Mucosa of descending colon (tissue), 3 donors: ENCODE measurements at regions not wholly inside any gene's neighbourhood (a gene's known extent, or its start where the extent isn't known, plus 50 kb on each side); places are given as distances from the start of the nearest gene placed in this dataset.

Experiments used
- ATAC-seq: fragments of 200-7000 bp; cut with Tn5 transposase; one replicate; pipeline ENCODE4 v1.9.1; 2020; ENCODE audit warnings: mild to moderate bottlenecking, moderate library complexity
- DNase-seq, 3 donors: peaks; one replicate each; pipeline ENCODE4 v3.0.0-alpha.2; 2020
- H3K36me3 ChIP-seq: fragments of 200-600 bp; one replicate; pipeline ENCODE4 v1.8.0; 2021; ENCODE audit warnings: low read depth, mild to moderate bottlenecking
- H3K4me1 ChIP-seq: fragments of 200-600 bp; one replicate; pipeline ENCODE4 v1.8.0; 2021; ENCODE audit warnings: low read depth, mild to moderate bottlenecking
- H3K4me3 ChIP-seq: fragments of 200-600 bp; one replicate; pipeline ENCODE4 v1.8.0; 2021; ENCODE audit warnings: mild to moderate bottlenecking
- H3K9me3 ChIP-seq: fragments of 200-600 bp; one replicate; pipeline ENCODE4 v1.8.0; 2021; ENCODE audit warnings: mild to moderate bottlenecking
- CTCF ChIP-seq: fragments of 200-600 bp; IDR thresholded peaks from one replicate; pipeline ENCODE4 v1.8.0; 2022; ENCODE audit warnings: antibody characterized with exemption, mild to moderate bottlenecking
- intact Hi-C, 2 donors: fragments of 100-400 bp; cut with DNase I in 1 of 2; cut with micrococcal nuclease in 1 of 2; formaldehyde crosslinking; loops; one replicate each; pipeline versions ENCODE4 v1.11.0 to v1.11.1; 2022; cut with DNase I, micrococcal nuclease
- donor health status: DM: no; HTN: no; CAD: no; lungs with moderate emphysema.
- donor health status: DM: no; HTN: no; CAD: no.
- donor health status: DM: no; HTN: yes; CAD: no.

DNA sequence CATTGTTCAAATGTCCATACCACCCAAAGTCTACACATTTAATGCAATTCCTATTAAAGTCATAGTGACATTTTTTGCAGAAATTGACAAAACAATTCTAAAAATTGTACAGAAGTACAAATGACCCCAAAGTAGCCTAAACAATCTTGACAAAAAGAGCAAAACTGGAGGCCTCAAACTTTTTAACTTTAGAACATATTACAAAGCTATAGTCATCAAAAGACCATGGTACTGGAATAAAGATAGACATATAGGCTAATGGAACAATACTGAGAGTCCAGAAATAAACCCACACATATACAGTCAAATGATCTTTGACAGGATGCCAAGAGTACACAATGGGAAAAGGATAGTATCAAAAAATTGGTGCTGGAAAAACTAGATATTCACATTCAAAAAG, 213.2 kb upstream of the SAMSN1 start:
- Histone ChIP-seq H3K4me1 (no peaks in the 10 kb centered on the region), H3K4me3 (no peak overlapping the region), H3K9me3 (no peaks in the 10 kb centered on the region), H3K36me3 (no peaks in the 10 kb centered on the region)
- TF ChIP-seq CTCF, result no peak
- intact Hi-C loops, result no loop called here
- DNase-seq (no peak), ATAC-seq (no peak)

DNA sequence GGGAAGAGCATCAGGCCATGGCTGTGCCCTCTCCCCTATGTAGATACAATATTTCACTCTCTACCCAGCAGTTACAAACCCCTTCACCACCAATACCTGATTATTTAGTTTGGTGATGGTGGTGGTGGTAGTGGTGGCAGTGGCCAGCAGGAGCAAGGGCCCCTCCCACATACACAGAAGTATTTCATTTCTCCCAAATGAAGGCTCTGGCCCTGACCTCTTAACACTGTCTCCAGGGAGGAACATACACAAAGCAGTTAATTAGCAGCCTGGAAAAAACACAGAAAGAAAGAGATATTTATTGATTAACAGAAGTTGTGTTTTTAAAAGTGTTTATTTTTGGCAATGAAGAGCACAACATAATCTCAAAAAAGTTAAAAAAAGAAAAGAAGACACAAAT, 212.7 kb upstream of the SAMSN1 start:
- H3K9me3 ChIP-seq, result no peaks in the 10 kb centered on the region
- H3K4me3 ChIP-seq, result no peak overlapping the region
- ATAC-seq (no peak), DNase-seq (no peak)
- no peaks in the 10 kb centered on the region for H3K36me3 ChIP-seq
- no peaks in the 10 kb centered on the region for H3K4me1 ChIP-seq
- TF ChIP-seq CTCF, result no peak
- intact Hi-C loops, result no loop called here

DNA sequence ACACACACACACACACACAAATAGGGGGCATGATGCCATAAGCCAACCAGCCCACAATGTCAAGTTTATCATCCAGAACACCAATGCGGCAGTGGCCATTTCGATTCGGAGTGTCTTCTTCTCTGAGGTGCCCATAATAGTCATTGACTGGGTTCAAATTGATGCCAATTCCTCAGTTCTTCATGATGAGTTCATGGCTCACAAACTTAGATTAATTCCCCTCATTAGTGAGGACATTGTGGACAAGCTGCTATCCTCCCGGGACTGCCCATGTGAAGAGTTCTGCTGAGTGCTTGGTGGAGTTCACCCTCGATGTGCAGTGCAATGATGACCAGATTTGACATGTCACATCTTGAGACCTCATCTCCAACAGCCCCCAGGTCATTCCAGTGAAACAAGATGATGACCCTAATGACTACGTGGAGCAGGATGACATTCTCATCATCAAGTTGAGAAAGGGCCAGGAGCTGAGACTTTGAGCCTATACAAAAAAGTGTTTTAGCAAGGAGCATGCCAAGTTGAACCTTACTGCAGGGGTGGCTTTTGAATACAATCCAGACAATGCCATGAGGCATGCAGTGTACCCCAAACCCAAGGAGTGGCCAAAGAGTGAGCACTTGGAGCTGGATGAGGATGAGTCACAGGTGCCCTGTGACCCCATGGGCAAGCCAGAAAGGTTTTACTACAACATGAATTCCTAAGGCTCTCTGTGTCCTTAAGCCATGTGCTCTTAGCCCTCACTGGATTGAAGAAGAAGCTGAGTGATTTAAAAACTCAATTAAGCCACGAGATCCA, 211.6 kb upstream of the SAMSN1 start:
- no peak overlapping the region for H3K4me3 ChIP-seq
- no peak for TF ChIP-seq CTCF
- peaks cover 9% of the 10 kb centered on the region for H3K4me1 ChIP-seq
- intact Hi-C loops, result no loop called here
- DNase-seq (no peak), ATAC-seq (no peak)
- H3K36me3 ChIP-seq, result no peaks in the 10 kb centered on the region
- H3K9me3 ChIP-seq, result no peaks in the 10 kb centered on the region

- no peak for TF ChIP-seq CTCF
- intact Hi-C loops, result no loop called here
- Histone ChIP-seq H3K4me1 (peaks cover 21% of the 10 kb centered on the region), H3K36me3 (no peaks in the 10 kb centered on the region), H3K4me3 (no peak overlapping the region), H3K9me3 (no peaks in the 10 kb centered on the region)
- ATAC-seq, result no peak
- no peak for DNase-seq
Measured at GRCh38 chr21:14755086-14755485, 209.0 kb upstream of the SAMSN1 start.

DNA sequence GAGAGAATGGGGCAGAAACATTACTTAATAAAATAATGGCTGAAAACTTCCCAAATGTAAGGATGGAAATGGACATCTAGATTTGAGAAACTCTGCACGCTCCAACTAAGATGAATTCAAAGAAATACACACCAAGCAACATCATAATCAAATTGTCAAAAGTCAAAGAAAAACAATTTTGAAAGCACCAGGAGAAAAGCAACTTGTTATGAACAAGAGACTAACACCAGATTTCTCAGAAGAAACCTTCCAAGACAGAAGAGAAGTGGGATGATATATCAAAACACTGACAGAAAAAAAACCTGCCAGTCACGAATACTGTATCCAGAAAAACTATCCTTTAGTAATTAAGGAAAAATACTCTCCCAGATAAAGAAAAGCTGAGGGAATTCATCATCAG, 208.6 kb upstream of the SAMSN1 start:
- ATAC-seq (no peak), DNase-seq (no peak)
- Histone ChIP-seq H3K4me1 (peaks cover 21% of the 10 kb centered on the region), H3K9me3 (no peaks in the 10 kb centered on the region), H3K4me3 (no peak overlapping the region), H3K36me3 (no peaks in the 10 kb centered on the region)
- intact Hi-C loops, result no loop called here
- no peak for TF ChIP-seq CTCF

- Histone ChIP-seq H3K36me3 (no peaks in the 10 kb centered on the region), H3K4me3 (no peak overlapping the region), H3K4me1 (peaks cover 21% of the 10 kb centered on the region), H3K9me3 (no peaks in the 10 kb centered on the region)
- no peak for TF ChIP-seq CTCF
- intact Hi-C loops, result no loop called here
- DNase-seq, result no peak
- ATAC-seq, result no peak
Measured at GRCh38 chr21:14754259-14754604, 208.1 kb upstream of the SAMSN1 start.
